ENCODE measurements at regions not wholly inside any gene's neighbourhood (a gene's known extent, or its start where the extent isn't known, plus 50 kb on each side); places are given as distances from the start of the nearest gene placed in this dataset.

GRCh38 chr2:35915261-35915660 is 440.3 kb upstream of the CRIM1 start:
- no peak for DNase-seq (ENCODE audit: low read depth)
- no peak overlapping the region for H3K4me3 ChIP-seq (replicated peaks; ENCODE audit: low read depth, low read length)
- no peak for TF ChIP-seq CTCF (IDR thresholded peaks at IDR 0.05; ENCODE audit: low read length, missing control alignments)

DNA sequence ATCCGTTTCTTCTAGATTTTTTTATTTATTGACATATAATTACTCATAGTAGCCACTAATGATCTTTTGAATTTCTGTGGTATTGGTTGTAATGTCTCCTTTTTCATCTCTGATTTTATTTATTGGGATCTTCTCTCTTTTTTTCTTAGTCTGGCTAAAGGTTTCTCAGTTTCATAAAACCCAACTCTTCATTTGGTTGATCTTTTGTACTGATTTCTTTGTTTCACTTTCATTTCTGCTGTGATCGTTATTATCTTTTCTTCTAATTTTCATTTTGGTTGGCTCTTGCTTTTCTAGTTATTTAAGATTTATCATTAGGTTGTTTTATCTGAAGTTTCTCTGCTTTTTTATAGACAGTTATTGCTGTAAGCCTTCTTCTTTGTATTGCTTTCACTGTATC is 463.6 kb upstream of the CRIM1 start:
- no peak for TF ChIP-seq CTCF (IDR thresholded peaks at IDR 0.05; ENCODE audit: low read length, missing control alignments)
- DNase-seq (ENCODE audit: low read depth) = no peak
- no peak overlapping the region for H3K4me3 ChIP-seq (replicated peaks; ENCODE audit: low read depth, low read length)

- no peak for TF ChIP-seq CTCF (IDR thresholded peaks at IDR 0.05; ENCODE audit: low read length, missing control alignments)
- no peak overlapping the region for H3K4me3 ChIP-seq (replicated peaks; ENCODE audit: low read depth, low read length)
- DNase-seq (ENCODE audit: low read depth) = no peak
These were observed 464.1 kb upstream of the CRIM1 start for GRCh38 chr2:35891528-35891927.

GRCh38 chr2:35887146-35887545 is 468.4 kb upstream of the CRIM1 start:
- no peak for DNase-seq (ENCODE audit: low read depth)
- no peak overlapping the region for H3K4me3 ChIP-seq (replicated peaks; ENCODE audit: low read depth, low read length)
- TF ChIP-seq CTCF (IDR thresholded peaks at IDR 0.05; ENCODE audit: low read length, missing control alignments) = no peak

- H3K4me3 ChIP-seq (replicated peaks; ENCODE audit: low read depth, low read length) = no peak overlapping the region
- no peak for DNase-seq (ENCODE audit: low read depth)
- no peak for TF ChIP-seq CTCF (IDR thresholded peaks at IDR 0.05; ENCODE audit: low read length, missing control alignments)
These were observed 481.7 kb upstream of the CRIM1 start for GRCh38 chr2:35873921-35874320.

DNA sequence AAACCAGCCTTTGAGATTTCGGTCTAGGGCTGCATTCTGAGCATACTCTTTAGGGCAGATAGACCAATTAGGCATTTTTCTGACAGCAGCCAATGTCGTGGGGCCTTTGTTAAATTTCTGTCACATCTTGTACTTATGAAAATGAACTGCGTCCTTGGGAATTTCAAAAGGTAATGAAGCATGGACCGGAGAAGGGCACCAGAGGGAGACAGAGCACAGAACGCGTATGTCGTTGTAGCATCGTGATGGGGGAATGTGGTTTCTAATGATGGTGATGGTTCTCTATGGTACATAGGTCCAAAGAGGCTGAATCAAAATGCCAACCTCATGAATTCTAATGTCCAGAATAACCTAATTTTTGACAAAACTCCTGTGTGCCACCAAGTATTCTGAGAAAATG is 483.9 kb upstream of the CRIM1 start:
- TF ChIP-seq CTCF (IDR thresholded peaks at IDR 0.05; ENCODE audit: low read length, missing control alignments) = no peak
- DNase-seq (ENCODE audit: low read depth) = no peak
- no peak overlapping the region for H3K4me3 ChIP-seq (replicated peaks; ENCODE audit: low read depth, low read length)

DNA sequence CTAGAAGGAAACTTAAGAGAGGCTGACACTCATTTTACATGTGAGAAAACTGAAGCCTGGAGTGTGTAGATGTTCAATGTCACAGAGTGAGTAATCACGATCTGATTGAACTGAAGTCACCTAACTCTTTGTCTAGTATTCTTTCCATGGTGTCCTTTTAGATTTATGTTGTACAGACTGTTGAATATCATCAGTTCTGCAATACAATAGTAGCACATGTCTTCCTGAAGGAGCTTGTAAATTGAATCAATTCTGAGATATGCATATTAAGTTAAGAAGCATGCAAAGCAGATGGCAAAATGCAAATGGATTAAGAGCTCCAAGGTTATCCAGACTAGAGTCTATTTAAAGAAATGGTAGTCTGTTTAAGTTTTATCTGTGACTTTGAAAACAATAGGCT is 484.9 kb upstream of the CRIM1 start:
- no peak overlapping the region for H3K4me3 ChIP-seq (replicated peaks; ENCODE audit: low read depth, low read length)
- TF ChIP-seq CTCF (IDR thresholded peaks at IDR 0.05; ENCODE audit: low read length, missing control alignments) = no peak

More for the DNA sequence above, 484.9 kb upstream of the CRIM1 start:
- no peak for DNase-seq (ENCODE audit: low read depth)
